ENCODE measurements at regions not wholly inside any gene's neighbourhood (a gene's known extent, or its start where the extent isn't known, plus 50 kb on each side); places are given as distances from the start of the nearest gene placed in this dataset.
"Not testable (repeated sequence)": the region's sequence is repeated elsewhere in the genome, so short reads cannot be mapped to it uniquely, and the experiment has no call there.

- Histone ChIP-seq H3K9me3 (ENCODE audit: control insufficient read depth, insufficient read depth, low read length) (no peaks in the 10 kb centered on the region), H3K36me3 (ENCODE audit: control insufficient read depth, insufficient read depth, low read length) (no peaks in the 10 kb centered on the region), H3K27me3 (ENCODE audit: control insufficient read depth, insufficient read depth, low read length) (no peaks in the 10 kb centered on the region), H3K27ac (ENCODE audit: low read length) (no peak overlapping the region), H3K4me3 (ENCODE audit: low read length) (no peak overlapping the region), H3K4me1 (ENCODE audit: control insufficient read depth, insufficient read depth, low read length) (no peaks in the 10 kb centered on the region)
- no CpG with 5 or more reads among the region's 2 CpGs for WGBS (ENCODE audit: insufficient coverage, insufficient read length)
- DNase-seq (ENCODE audit: low read depth, low spot score) = no peak
Observed at GRCh38 chr12:62050785-62051184, 209.4 kb upstream of the USP15 start.

GRCh38 chr12:62069976-62070375 is 190.2 kb upstream of the USP15 start:
- Histone ChIP-seq H3K27me3 (ENCODE audit: control insufficient read depth, insufficient read depth, low read length) (no peaks in the 10 kb centered on the region), H3K4me3 (ENCODE audit: low read length) (no peak overlapping the region), H3K36me3 (ENCODE audit: control insufficient read depth, insufficient read depth, low read length) (no peaks in the 10 kb centered on the region), H3K9me3 (ENCODE audit: control insufficient read depth, insufficient read depth, low read length) (no peaks in the 10 kb centered on the region), H3K27ac (ENCODE audit: low read length) (no peak overlapping the region), H3K4me1 (ENCODE audit: control insufficient read depth, insufficient read depth, low read length) (no peaks in the 10 kb centered on the region)
- no peak for DNase-seq (ENCODE audit: low read depth, low spot score)

GRCh38 chr12:62073236-62073635 is 187.0 kb upstream of the USP15 start:
- H3K4me1 ChIP-seq (ENCODE audit: control insufficient read depth, insufficient read depth, low read length); H3K27ac ChIP-seq (ENCODE audit: low read length); H3K4me3 ChIP-seq (ENCODE audit: low read length); DNase-seq (ENCODE audit: low read depth, low spot score); H3K27me3 ChIP-seq (ENCODE audit: control insufficient read depth, insufficient read depth, low read length); H3K36me3 ChIP-seq (ENCODE audit: control insufficient read depth, insufficient read depth, low read length); H3K9me3 ChIP-seq (ENCODE audit: control insufficient read depth, insufficient read depth, low read length): not testable (repeated sequence)

GRCh38 chr12:62075870-62076269 is 184.3 kb upstream of the USP15 start:
- H3K4me1 ChIP-seq (ENCODE audit: control insufficient read depth, insufficient read depth, low read length) = no peaks in the 10 kb centered on the region
- no peaks in the 10 kb centered on the region for H3K9me3 ChIP-seq (ENCODE audit: control insufficient read depth, insufficient read depth, low read length)
- H3K4me3 ChIP-seq (ENCODE audit: low read length) = no peak overlapping the region
- DNase-seq (ENCODE audit: low read depth, low spot score) = no peak
- WGBS (ENCODE audit: insufficient coverage, insufficient read length) = no CpG with 5 or more reads among the region's 1 CpG
- H3K27me3 ChIP-seq (ENCODE audit: control insufficient read depth, insufficient read depth, low read length) = no peaks in the 10 kb centered on the region
- no peaks in the 10 kb centered on the region for H3K36me3 ChIP-seq (ENCODE audit: control insufficient read depth, insufficient read depth, low read length)
- no peak overlapping the region for H3K27ac ChIP-seq (ENCODE audit: low read length)

GRCh38 chr12:62078020-62078419 is 182.2 kb upstream of the USP15 start:
- Histone ChIP-seq H3K36me3 (ENCODE audit: control insufficient read depth, insufficient read depth, low read length) (no peaks in the 10 kb centered on the region), H3K4me1 (ENCODE audit: control insufficient read depth, insufficient read depth, low read length) (no peaks in the 10 kb centered on the region), H3K9me3 (ENCODE audit: control insufficient read depth, insufficient read depth, low read length) (no peaks in the 10 kb centered on the region), H3K27me3 (ENCODE audit: control insufficient read depth, insufficient read depth, low read length) (no peaks in the 10 kb centered on the region), H3K4me3 (ENCODE audit: low read length) (no peak overlapping the region), H3K27ac (ENCODE audit: low read length) (no peak overlapping the region)
- no CpG with 5 or more reads among the region's 6 CpGs for WGBS (ENCODE audit: insufficient coverage, insufficient read length)
- DNase-seq (ENCODE audit: low read depth, low spot score) = no peak

- no peaks in the 10 kb centered on the region for H3K36me3 ChIP-seq (ENCODE audit: control insufficient read depth, insufficient read depth, low read length)
- H3K27ac ChIP-seq (ENCODE audit: low read length) = no peak overlapping the region
- H3K4me3 ChIP-seq (ENCODE audit: low read length) = no peak overlapping the region
- H3K27me3 ChIP-seq (ENCODE audit: control insufficient read depth, insufficient read depth, low read length) = no peaks in the 10 kb centered on the region
- WGBS (ENCODE audit: insufficient coverage, insufficient read length) = no CpG with 5 or more reads among the region's 1 CpG
- no peaks in the 10 kb centered on the region for H3K4me1 ChIP-seq (ENCODE audit: control insufficient read depth, insufficient read depth, low read length)
- H3K9me3 ChIP-seq (ENCODE audit: control insufficient read depth, insufficient read depth, low read length) = no peaks in the 10 kb centered on the region
- DNase-seq (ENCODE audit: low read depth, low spot score) = no peak
Observed at GRCh38 chr12:62082448-62082847, 177.8 kb upstream of the USP15 start.

- no CpG with 5 or more reads among the region's 3 CpGs for WGBS (ENCODE audit: insufficient coverage, insufficient read length)
- no peak for DNase-seq (ENCODE audit: low read depth, low spot score)
- Histone ChIP-seq H3K4me1 (ENCODE audit: control insufficient read depth, insufficient read depth, low read length) (no peaks in the 10 kb centered on the region), H3K4me3 (ENCODE audit: low read length) (no peak overlapping the region), H3K27ac (ENCODE audit: low read length) (no peak overlapping the region), H3K36me3 (ENCODE audit: control insufficient read depth, insufficient read depth, low read length) (no peaks in the 10 kb centered on the region), H3K9me3 (ENCODE audit: control insufficient read depth, insufficient read depth, low read length) (no peaks in the 10 kb centered on the region), H3K27me3 (ENCODE audit: control insufficient read depth, insufficient read depth, low read length) (no peaks in the 10 kb centered on the region)
Observed at GRCh38 chr12:62098132-62098531, 162.1 kb upstream of the USP15 start.

- no peak overlapping the region for H3K27ac ChIP-seq (ENCODE audit: low read length)
- no peak for DNase-seq (ENCODE audit: low read depth, low spot score)
- no peak overlapping the region for H3K4me3 ChIP-seq (ENCODE audit: low read length)
- H3K4me1 ChIP-seq (ENCODE audit: control insufficient read depth, insufficient read depth, low read length) = no peaks in the 10 kb centered on the region
- no peaks in the 10 kb centered on the region for H3K27me3 ChIP-seq (ENCODE audit: control insufficient read depth, insufficient read depth, low read length)
- no peaks in the 10 kb centered on the region for H3K36me3 ChIP-seq (ENCODE audit: control insufficient read depth, insufficient read depth, low read length)
- no peaks in the 10 kb centered on the region for H3K9me3 ChIP-seq (ENCODE audit: control insufficient read depth, insufficient read depth, low read length)
Observed at GRCh38 chr12:62103748-62104147, 156.5 kb upstream of the USP15 start.

GRCh38 chr12:62106547-62107185 is 153.5 kb upstream of the USP15 start:
- no peaks in the 10 kb centered on the region for H3K27me3 ChIP-seq (ENCODE audit: control insufficient read depth, insufficient read depth, low read length)
- H3K36me3 ChIP-seq (ENCODE audit: control insufficient read depth, insufficient read depth, low read length) = no peaks in the 10 kb centered on the region
- H3K9me3 ChIP-seq (ENCODE audit: control insufficient read depth, insufficient read depth, low read length) = no peaks in the 10 kb centered on the region
- no peak for DNase-seq (ENCODE audit: low read depth, low spot score)
- no peaks in the 10 kb centered on the region for H3K4me1 ChIP-seq (ENCODE audit: control insufficient read depth, insufficient read depth, low read length)
- WGBS (ENCODE audit: insufficient coverage, insufficient read length) = no CpG with 5 or more reads among the region's 8 CpGs
- H3K27ac ChIP-seq (ENCODE audit: low read length) = no peak overlapping the region
- no peak overlapping the region for H3K4me3 ChIP-seq (ENCODE audit: low read length)

- peaks cover 4% of the 10 kb centered on the region; the same call in 1 of the 2 replicates for H3K4me1 ChIP-seq (ENCODE audit: control insufficient read depth, insufficient read depth, low read length)
- H3K36me3 ChIP-seq (ENCODE audit: control insufficient read depth, insufficient read depth, low read length) = no peaks in the 10 kb centered on the region
- H3K4me3 ChIP-seq (ENCODE audit: low read length) = no peak overlapping the region
- no CpG with 5 or more reads among the region's 10 CpGs for WGBS (ENCODE audit: insufficient coverage, insufficient read length)
- no peak overlapping the region for H3K27ac ChIP-seq (ENCODE audit: low read length)
- no peaks in the 10 kb centered on the region for H3K27me3 ChIP-seq (ENCODE audit: control insufficient read depth, insufficient read depth, low read length)
- H3K9me3 ChIP-seq (ENCODE audit: control insufficient read depth, insufficient read depth, low read length) = no peaks in the 10 kb centered on the region
- no peak for DNase-seq (ENCODE audit: low read depth, low spot score)
Observed at GRCh38 chr12:62113366-62114011, 146.7 kb upstream of the USP15 start.

- no peak overlapping the region for H3K27ac ChIP-seq (ENCODE audit: low read length)
- no peak overlapping the region for H3K4me3 ChIP-seq (ENCODE audit: low read length)
- H3K4me1 ChIP-seq (ENCODE audit: control insufficient read depth, insufficient read depth, low read length) = peaks cover 4% of the 10 kb centered on the region; the same call in 1 of the 2 replicates
- H3K9me3 ChIP-seq (ENCODE audit: control insufficient read depth, insufficient read depth, low read length) = no peaks in the 10 kb centered on the region
- no CpG with 5 or more reads among the region's 2 CpGs for WGBS (ENCODE audit: insufficient coverage, insufficient read length)
- H3K36me3 ChIP-seq (ENCODE audit: control insufficient read depth, insufficient read depth, low read length) = no peaks in the 10 kb centered on the region
- no peak for DNase-seq (ENCODE audit: low read depth, low spot score)
- no peaks in the 10 kb centered on the region for H3K27me3 ChIP-seq (ENCODE audit: control insufficient read depth, insufficient read depth, low read length)
Observed at GRCh38 chr12:62116986-62117385, 143.2 kb upstream of the USP15 start.
